ENCODE measurements at regions not wholly inside any gene's neighbourhood (a gene's known extent, or its start where the extent isn't known, plus 50 kb on each side); places are given as distances from the start of the nearest gene placed in this dataset.

DNA sequence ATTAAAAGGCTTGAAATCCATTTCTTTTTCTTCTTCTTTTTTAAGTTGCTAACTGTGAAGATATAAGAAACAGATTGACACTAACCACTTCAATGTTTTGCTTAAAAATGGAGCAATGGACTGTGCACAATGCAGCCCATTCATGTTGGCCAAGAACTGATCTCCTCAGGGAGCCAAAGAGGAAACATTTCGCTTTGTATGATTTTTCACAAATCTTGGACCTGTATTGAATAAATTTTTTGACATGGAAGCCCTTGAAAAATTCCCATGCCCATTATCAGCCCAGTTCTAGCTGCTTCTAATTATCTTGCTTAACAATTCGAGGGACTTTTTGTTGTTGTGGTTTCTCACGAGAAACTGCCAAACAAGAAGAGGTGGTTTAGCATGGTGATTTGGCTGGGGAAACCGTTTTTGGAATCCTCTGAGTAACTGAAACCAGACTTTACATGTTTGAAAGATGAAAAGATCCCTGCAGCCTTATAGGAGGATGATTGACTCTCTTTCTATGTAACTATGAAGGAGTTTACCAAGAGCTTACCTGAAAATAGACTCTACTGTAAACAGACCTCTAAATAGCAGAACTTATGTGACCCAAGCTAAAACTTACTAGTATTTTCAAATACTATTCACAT lies 1389.4 kb upstream of the GOT2 start:
- Histone ChIP-seq H3K27ac (ENCODE audit: control insufficient read depth, insufficient read depth) (no peak overlapping the region), H2AFZ (ENCODE audit: control insufficient read depth, low read depth, low read length) (no peak overlapping the region), H3K79me2 (ENCODE audit: control insufficient read depth, insufficient read depth, low read length) (no peaks in the 10 kb centered on the region), H3K36me3 (ENCODE audit: control insufficient read depth in 2 of 2, insufficient read depth in 2 of 2, low read length in 1 of 2) (no peaks in the 10 kb centered on the region), H3K9me3 (replicated peaks; ENCODE audit: control insufficient read depth, insufficient read depth, low read length) (no peaks in the 10 kb centered on the region), H3K4me2 (ENCODE audit: control insufficient read depth, insufficient read depth) (no peak overlapping the region), H3K9ac (ENCODE audit: control insufficient read depth, insufficient read depth, low read length) (no peak overlapping the region), H4K20me1 (ENCODE audit: control insufficient read depth, insufficient read depth) (no peaks in the 10 kb centered on the region), H3K4me3 (no peak overlapping the region), H3K4me1 (ENCODE audit: control insufficient read depth, insufficient read depth, low read length) (no peaks in the 10 kb centered on the region), H3K27me3 (replicated peaks in 1 of 2; ENCODE audit: control insufficient read depth in 2 of 2, insufficient read depth in 2 of 2, low read length in 1 of 2) (no peaks in the 10 kb centered on the region)
- intact Hi-C loops (cut with micrococcal nuclease; ENCODE audit: unreplicated experiment) (no loop called here), in situ Hi-C loops (cut with MboI) (no loop called here)
- no peak for DNase-seq (ENCODE audit: low read depth, low spot score)
- no peak for FAIRE-seq
- ChIA-PET SMC1A (ENCODE audit: uncharacterized antibody, unreplicated experiment) (interaction anchor here (1.5 kb wide), 1 partner anchor 11 kb away, joined by 4 read pairs; no protein-coding TSS in a partner anchor), POLR2A (no interaction called here), CTCF (no interaction called here), RAD21 (ENCODE audit: unreplicated experiment) (no interaction called here)
- no peak for ATAC-seq
- no TSS peak for BruUV-seq (replicated peaks)
- TF ChIP-seq, protein P1, sequence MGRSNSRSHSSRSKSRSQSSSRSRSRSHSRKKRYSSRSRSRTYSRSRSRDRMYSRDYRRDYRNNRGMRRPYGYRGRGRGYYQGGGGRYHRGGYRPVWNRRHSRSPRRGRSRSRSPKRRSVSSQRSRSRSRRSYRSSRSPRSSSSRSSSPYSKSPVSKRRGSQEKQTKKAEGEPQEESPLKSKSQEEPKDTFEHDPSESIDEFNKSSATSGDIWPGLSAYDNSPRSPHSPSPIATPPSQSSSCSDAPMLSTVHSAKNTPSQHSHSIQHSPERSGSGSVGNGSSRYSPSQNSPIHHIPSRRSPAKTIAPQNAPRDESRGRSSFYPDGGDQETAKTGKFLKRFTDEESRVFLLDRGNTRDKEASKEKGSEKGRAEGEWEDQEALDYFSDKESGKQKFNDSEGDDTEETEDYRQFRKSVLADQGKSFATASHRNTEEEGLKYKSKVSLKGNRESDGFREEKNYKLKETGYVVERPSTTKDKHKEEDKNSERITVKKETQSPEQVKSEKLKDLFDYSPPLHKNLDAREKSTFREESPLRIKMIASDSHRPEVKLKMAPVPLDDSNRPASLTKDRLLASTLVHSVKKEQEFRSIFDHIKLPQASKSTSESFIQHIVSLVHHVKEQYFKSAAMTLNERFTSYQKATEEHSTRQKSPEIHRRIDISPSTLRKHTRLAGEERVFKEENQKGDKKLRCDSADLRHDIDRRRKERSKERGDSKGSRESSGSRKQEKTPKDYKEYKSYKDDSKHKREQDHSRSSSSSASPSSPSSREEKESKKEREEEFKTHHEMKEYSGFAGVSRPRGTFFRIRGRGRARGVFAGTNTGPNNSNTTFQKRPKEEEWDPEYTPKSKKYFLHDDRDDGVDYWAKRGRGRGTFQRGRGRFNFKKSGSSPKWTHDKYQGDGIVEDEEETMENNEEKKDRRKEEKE (IDR thresholded peaks at IDR 0.05) = no peak
- TF ChIP-seq, protein P2, sequence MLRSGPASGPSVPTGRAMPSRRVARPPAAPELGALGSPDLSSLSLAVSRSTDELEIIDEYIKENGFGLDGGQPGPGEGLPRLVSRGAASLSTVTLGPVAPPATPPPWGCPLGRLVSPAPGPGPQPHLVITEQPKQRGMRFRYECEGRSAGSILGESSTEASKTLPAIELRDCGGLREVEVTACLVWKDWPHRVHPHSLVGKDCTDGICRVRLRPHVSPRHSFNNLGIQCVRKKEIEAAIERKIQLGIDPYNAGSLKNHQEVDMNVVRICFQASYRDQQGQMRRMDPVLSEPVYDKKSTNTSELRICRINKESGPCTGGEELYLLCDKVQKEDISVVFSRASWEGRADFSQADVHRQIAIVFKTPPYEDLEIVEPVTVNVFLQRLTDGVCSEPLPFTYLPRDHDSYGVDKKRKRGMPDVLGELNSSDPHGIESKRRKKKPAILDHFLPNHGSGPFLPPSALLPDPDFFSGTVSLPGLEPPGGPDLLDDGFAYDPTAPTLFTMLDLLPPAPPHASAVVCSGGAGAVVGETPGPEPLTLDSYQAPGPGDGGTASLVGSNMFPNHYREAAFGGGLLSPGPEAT (IDR thresholded peaks at IDR 0.05; ENCODE audit: low read depth) = 0 out of 2 replicates have a peak, but pooled peaks have one; percentile 19
- TF ChIP-seq, protein P3, sequence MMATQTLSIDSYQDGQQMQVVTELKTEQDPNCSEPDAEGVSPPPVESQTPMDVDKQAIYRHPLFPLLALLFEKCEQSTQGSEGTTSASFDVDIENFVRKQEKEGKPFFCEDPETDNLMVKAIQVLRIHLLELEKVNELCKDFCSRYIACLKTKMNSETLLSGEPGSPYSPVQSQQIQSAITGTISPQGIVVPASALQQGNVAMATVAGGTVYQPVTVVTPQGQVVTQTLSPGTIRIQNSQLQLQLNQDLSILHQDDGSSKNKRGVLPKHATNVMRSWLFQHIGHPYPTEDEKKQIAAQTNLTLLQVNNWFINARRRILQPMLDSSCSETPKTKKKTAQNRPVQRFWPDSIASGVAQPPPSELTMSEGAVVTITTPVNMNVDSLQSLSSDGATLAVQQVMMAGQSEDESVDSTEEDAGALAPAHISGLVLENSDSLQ (IDR thresholded peaks at IDR 0.05) = peak; percentile 54; the same call in 1 of the 2 replicates
- TF ChIP-seq IKZF1 (conservative IDR thresholded peaks at IDR 0.05) = 0 out of 2 replicates have a peak, but pooled peaks have one; percentile 14
- WGBS (ENCODE audit: insufficient coverage, insufficient replicate concordance, low lambda C conversion rate, missing lambda C conversion rate) = 1% methylated on average over 4 of the region's 4 CpGs
